ENCODE measurements at regions not wholly inside any gene's neighbourhood (a gene's known extent, or its start where the extent isn't known, plus 50 kb on each side); places are given as distances from the start of the nearest gene placed in this dataset.

DNA sequence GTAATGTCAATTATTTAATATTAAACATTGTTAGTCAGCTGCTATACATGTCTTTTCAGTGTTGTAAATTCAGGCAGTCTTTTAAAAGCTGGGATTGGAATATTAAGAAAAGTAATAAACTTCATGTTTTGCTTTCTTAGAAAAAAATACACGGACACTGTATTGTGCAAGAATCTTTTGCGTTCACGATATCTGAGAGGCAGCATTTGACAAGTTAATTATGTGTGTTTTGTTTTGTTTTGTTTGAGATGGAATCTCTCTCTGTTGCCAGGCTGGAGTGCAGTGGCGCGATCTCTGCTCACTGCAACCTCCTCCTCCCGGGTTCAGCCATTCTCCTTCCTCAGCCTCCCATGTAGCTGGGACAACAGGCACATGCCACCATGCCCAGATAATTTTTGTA lies 1661.3 kb downstream of the HACE1 start:
- WGBS, 2 donors, result 47 to 50% methylated on average over 6 of the region's 6 CpGs
- Histone ChIP-seq H3K36me3 (no peaks in the 10 kb centered on the region), H3K27me3 (no peaks in the 10 kb centered on the region), H3K4me1 (no peaks in the 10 kb centered on the region), H3K27ac (no peak overlapping the region), H3K9me3 (no peaks in the 10 kb centered on the region), H3K4me3 (no peak overlapping the region)
- TF ChIP-seq POLR2A (IDR thresholded peaks at IDR 0.05) (no peak), CTCF (IDR thresholded peaks at IDR 0.05) (no peak), EP300 (IDR thresholded peaks at IDR 0.05) (no peak)
- DNase-seq (ENCODE audit: low spot score in 2 of 2), result no peak

GRCh38 chr6:103193413-103193812 lies 1666.3 kb downstream of the HACE1 start:
- H3K4me1 ChIP-seq, result no peaks in the 10 kb centered on the region
- no peaks in the 10 kb centered on the region for H3K27me3 ChIP-seq
- DNase-seq (ENCODE audit: low spot score in 2 of 2), result no peak
- 71 to 72% methylated on average over 3 of the region's 3 CpGs for WGBS, 2 donors
- no peak overlapping the region for H3K4me3 ChIP-seq
- TF ChIP-seq POLR2A (IDR thresholded peaks at IDR 0.05) (no peak), EP300 (IDR thresholded peaks at IDR 0.05) (no peak), CTCF (IDR thresholded peaks at IDR 0.05) (no peak)
- no peaks in the 10 kb centered on the region for H3K9me3 ChIP-seq
- H3K27ac ChIP-seq, result no peak overlapping the region
- H3K36me3 ChIP-seq, result no peaks in the 10 kb centered on the region

GRCh38 chr6:103191391-103192093 lies 1668.2 kb downstream of the HACE1 start:
- WGBS, 2 donors, result 58 to 66% methylated on average over 2 of the region's 2 CpGs
- Histone ChIP-seq H3K36me3 (no peaks in the 10 kb centered on the region), H3K27me3 (no peaks in the 10 kb centered on the region), H3K4me1 (no peaks in the 10 kb centered on the region), H3K27ac (no peak overlapping the region), H3K9me3 (no peaks in the 10 kb centered on the region), H3K4me3 (no peak overlapping the region)
- TF ChIP-seq POLR2A (IDR thresholded peaks at IDR 0.05) (no peak), EP300 (IDR thresholded peaks at IDR 0.05) (no peak), CTCF (IDR thresholded peaks at IDR 0.05) (no peak)
- no peak for DNase-seq (ENCODE audit: low spot score in 2 of 2)

DNA sequence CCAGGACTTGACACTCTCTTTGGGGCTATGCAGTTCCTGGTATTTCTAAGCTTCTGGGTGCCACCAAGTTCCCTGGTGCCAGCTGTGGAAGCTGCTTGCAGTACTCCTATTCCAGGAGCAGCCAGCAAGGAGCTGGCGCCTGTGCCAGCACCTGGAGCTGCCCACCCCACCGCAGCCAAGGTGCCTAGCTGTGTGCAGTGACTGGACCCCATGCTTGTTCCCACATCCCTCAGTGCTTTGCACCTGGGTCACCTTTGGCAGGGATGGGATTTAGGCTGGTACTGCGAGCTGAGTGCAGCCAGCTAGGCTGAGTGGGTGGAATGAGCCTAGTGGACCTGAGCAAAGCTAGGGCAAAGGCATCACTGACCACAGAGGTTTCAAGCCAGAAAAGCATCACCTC lies 1674.9 kb downstream of the HACE1 start:
- H3K4me3 ChIP-seq, result no peak overlapping the region
- H3K36me3 ChIP-seq, result no peaks in the 10 kb centered on the region
- H3K9me3 ChIP-seq, result no peaks in the 10 kb centered on the region
- DNase-seq (ENCODE audit: low spot score in 2 of 2), result no peak
- H3K4me1 ChIP-seq, result no peaks in the 10 kb centered on the region
- no peaks in the 10 kb centered on the region for H3K27me3 ChIP-seq
- H3K27ac ChIP-seq, result no peak overlapping the region
- WGBS, 2 donors, result 87 to 94% methylated on average over 3 of the region's 3 CpGs
- no peak for TF ChIP-seq EP300 (IDR thresholded peaks at IDR 0.05)
- no peak for TF ChIP-seq CTCF (IDR thresholded peaks at IDR 0.05)
- TF ChIP-seq POLR2A (IDR thresholded peaks at IDR 0.05), result no peak

DNA sequence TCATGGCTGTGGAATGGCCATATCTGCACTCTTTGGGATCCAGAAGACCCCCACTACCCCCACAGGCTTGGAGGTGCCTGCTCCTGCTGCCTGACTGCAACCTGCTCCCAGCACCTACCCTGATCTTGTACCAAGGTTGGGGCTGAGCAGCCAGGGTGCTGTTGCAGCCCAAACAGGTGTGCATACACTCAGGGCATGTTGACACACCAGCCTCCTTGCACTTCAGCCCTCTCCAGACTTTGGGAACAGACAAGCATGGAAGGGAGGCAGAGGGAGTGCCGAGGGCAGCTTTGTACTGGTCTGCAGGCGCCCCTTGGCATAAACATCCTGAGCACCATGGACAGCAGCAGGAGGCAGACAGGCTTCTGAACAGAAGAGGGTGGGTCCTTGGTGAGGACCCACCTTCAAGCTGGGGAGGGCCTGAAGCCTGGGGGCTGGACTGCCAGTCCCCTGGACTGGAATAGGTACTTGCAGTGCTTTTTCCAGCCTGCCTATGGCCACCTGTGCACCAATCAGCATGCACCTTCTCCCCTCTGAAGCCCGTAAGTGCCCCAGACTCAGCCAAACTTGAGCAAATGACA lies 1675.8 kb downstream of the HACE1 start:
- H3K27ac ChIP-seq, result no peak overlapping the region
- H3K36me3 ChIP-seq, result no peaks in the 10 kb centered on the region
- DNase-seq (ENCODE audit: low spot score in 2 of 2), result no peak
- H3K27me3 ChIP-seq, result no peaks in the 10 kb centered on the region
- TF ChIP-seq CTCF (IDR thresholded peaks at IDR 0.05) (no peak), EP300 (IDR thresholded peaks at IDR 0.05) (no peak), POLR2A (IDR thresholded peaks at IDR 0.05) (no peak)
- no peak overlapping the region for H3K4me3 ChIP-seq
- WGBS, 2 donors, result 50 to 67% methylated on average over 2 to 3 of the region's 3 CpGs
- H3K4me1 ChIP-seq, result no peaks in the 10 kb centered on the region
- no peaks in the 10 kb centered on the region for H3K9me3 ChIP-seq

Data from tibial nerve (tissue), 4 donors.